Stimulated activated naive CD8-positive, alpha-beta T cell treated with anti-CD3 and anti-CD28 coated beads, Interleukin-15, Interleukin-2, amounts not matched to agents 100 U/mL and 50 U/mL, for 24 hours (primary cell): ENCODE measurements at regions not wholly inside any gene's neighbourhood (a gene's known extent, or its start where the extent isn't known, plus 50 kb on each side); places are given as distances from the start of the nearest gene placed in this dataset.

ENCODE experiments used
- ATAC-seq: fragments of 150-1000 bp; cut with Tn5 transposase; one replicate; pipeline ENCODE4 v1.10.0; 2021
- DNase-seq: peaks from one replicate; pipeline ENCODE4 v3.0.0; 2021

DNA sequence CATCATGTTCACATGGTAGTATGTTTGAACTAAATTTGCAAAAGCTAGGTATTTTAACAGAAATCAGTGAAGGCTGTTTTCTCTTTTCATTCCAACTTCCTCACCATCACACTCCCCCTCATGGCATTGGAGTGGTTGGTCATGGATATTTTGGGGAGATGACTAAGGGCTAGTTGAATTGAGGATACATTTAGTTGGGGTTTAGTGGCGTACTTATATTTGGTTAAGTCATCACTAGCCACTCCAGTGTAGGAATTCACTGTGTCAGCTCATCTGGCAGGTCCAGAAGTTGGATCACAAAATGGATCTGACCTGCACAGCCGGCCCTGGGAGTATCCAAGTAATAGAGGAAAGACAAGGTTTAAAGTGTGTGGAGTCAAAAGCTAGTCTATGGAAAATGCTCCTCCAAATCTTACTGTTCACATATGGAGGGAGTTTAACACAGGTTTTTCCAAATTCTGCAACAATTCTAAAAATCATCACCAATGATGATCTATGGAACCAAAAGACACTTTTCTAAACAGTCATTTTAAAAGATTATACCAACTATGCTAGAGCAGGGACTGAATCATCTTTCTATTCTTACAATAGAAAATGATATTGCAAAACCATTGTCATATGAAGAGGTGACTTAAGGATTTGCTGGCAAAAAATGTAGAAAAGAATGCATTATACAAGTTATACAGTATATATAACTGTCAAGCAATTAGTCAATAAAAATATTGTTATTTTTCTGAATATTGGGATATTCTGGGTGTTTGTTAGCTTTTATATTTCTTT, 247.8 kb upstream of the PEX5L start:
- no peak for DNase-seq
- no peak for ATAC-seq

DNA sequence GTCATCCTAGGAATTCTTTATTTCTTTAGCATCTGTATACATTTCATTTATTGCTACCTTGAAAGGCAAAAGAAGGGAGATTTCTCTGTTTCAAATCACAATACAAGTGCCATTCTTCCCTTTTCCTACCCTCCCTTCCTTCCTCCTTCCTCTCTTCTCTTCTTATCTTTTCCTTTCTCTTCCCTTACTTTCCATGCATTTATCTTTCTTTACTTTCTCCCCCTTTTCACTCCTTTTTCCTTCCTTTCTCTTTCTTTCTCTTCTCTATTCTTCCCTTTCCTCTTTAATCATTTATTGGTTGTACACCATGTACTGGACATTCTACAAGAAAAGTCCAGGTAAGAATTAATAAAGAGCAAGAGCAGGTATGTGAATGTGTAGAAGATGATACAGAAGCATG, 251.0 kb upstream of the PEX5L start:
- DNase-seq (no peak), ATAC-seq (no peak)

DNA sequence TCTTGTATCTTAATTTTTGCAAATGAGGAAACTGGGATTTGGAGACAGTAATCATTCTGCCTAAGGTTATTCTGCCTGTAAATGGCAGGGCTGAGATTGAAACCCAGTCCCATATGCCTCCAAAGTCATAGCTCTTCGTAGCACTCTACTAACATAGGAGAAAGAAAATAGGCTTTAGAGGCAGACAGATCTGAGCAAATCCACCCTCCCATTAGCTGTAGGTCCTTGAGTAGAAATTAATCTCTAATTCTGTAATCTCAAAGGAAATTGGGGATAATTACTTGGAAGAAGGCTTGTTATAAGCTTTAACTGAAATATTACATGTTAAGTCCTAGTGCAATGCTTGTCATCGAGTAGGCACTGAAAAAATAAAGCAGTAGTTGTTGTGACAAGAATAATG, 252.1 kb upstream of the PEX5L start:
- no peak for ATAC-seq
- DNase-seq: no peak

DNA sequence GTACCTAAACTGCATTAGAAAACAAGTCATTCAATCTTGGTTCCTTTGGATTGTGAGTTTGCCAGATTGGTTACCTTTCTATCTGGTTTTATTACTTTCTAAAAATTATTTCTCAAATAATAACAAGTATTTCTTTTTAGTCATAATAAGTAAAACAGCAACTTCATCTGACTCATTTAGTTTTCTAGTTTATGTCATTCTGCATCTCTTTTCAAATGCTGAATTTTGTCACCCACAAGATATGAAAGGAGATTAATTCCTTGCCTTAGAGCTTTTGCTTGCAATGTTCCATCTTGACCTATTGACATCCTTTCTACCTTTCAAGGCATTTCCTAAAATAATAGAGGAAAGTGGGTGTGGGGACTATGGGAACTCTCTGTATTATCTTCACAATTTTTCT, 253.6 kb upstream of the PEX5L start:
- DNase-seq: no peak
- no peak for ATAC-seq

DNA sequence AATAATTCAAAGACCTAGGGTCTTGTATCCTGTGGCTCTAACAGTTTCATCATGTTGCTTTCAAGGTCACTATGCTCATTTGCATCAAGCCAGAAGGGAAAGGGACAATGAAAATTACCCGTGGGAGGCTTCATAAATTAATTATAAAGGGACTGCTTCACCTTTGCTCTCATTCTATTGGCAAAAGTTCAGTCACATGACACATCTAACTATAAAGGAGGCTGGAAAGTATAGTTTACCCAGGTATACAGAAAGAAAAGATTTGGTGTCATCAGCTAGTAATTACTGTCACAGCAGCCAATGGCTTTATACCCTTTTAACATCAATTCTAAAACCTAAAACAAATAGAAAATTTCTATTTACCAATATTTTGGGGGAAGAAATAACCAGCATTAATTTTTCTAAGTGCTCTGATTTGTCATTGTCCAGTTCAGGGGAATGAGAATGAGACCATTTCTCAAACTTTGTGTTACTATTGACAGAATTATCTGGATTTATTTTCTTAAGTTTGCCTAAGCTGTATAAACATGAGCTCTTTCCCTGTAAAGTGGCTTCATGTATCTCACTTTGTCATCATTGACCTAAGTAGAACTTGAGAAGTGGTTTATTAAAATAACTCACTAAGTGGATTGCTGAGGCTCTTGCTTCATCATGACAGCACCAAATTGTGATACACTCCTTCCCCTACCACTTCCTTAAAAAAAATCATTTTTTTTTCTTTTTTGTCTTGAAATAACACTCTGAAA, 257.7 kb upstream of the PEX5L start:
- DNase-seq (no peak), ATAC-seq (no peak)

DNA sequence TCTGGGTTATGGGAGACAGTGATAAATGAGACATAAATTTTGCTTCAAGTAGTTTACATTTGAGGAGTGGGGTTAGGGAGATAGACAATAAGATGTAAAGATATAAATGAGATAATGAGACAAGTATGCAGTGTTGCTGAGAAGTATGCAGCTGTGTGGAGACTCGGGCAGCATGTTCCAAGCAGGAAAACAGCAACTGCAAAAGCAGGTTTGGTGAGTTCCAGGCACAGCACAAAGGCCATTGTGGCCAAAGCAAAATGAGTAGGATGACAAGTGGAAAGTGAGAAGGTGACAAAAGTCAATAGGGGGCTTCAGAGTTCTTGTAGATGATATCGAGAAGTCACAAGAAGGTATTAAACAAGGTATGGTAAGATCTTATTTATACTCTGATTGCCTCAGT, 259.1 kb upstream of the PEX5L start:
- DNase-seq (no peak), ATAC-seq (no peak)

DNA sequence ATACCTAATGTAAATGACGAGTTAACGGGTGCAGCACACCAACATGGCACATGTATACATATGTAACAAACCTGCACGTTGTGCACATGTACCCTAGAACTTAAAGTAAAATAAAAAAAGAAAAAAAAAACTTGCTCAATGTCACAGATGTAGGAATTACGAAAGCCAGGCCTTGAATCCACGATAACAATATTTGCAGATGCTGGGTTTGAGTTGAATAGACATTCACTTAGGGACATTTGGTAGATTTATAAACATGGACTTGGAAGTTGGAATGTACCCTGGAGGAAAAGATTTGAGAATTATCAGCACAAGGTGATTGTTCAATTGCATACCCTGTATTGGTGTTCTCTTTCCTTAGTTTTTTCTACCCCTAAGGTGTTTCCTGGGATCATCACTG, 260.2 kb upstream of the PEX5L start:
- no peak for DNase-seq

GRCh38 chr3:180306155-180306554, 269.4 kb upstream of the PEX5L start:
- DNase-seq (no peak), ATAC-seq (no peak)

More for the DNA sequence above, 260.2 kb upstream of the PEX5L start:
- no peak for ATAC-seq

- no peak for ATAC-seq
- DNase-seq: no peak
Measured at GRCh38 chr3:180306691-180307090, 270.0 kb upstream of the PEX5L start.

GRCh38 chr3:180311242-180311641, 274.5 kb upstream of the PEX5L start:
- ATAC-seq: no peak
- DNase-seq: no peak

DNA sequence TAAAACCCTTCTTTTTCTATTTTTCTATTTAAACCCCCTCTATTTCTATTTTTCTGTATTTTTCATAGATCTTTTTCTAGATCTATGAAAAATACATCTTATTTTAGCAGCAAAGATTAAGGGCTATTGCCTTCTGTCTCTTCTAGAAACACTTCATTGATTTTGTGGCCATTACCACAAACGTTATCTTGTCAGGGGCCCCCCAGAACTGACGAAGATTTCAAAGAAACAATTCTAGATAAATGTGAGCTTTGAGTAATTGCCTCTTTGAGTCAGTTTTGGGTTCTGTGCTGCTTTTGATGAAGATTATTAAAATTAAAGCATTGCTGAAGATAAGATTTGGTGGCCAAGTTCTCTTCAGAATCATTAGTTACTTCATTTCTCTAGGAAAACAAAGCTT, 279.6 kb upstream of the PEX5L start:
- ATAC-seq (no peak), DNase-seq (no peak)

DNA sequence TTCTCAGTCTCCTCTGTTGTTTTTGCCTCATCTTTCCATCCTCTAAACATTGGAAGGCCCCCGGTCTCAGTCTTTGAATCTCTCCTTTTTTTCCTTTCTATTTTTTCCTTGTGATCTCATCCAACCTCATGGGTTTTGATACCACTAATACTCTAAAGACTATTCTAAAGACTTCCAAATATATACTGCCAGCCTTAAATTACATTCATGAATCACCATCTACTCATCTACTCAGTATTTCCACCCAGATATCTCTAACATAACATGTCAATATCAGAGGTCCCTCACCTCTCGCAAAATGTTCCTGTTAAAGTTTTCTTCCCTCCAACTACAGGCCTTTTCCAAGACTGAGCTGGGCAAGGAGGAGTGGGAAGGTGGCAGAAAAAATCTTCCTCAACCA, 282.5 kb upstream of the TTC14 start:
- no peak for DNase-seq

DNA sequence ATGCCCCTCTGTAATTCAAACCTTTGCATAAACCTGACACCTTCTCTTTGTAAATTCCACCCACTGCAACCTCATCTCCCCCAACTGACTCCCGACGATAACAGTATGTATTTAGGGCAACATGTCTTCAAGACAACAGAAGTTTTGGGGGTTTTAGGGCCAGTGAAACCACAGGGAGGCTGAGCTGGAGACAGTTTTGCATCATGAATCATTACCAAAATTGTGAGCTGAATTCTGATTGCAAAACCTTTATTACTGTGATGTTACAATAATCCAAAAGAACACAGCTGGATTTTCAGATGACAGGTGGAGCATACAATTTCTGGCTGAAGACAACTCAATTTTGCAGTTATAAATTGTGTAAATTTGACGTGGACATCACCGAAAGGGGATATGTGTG, 281.3 kb upstream of the TTC14 start:
- DNase-seq: no peak
- no peak for ATAC-seq

More for the DNA sequence above, 282.5 kb upstream of the TTC14 start:
- no peak for ATAC-seq

GRCh38 chr3:180321534-180321933, 280.4 kb upstream of the TTC14 start:
- DNase-seq (no peak), ATAC-seq (no peak)

DNA sequence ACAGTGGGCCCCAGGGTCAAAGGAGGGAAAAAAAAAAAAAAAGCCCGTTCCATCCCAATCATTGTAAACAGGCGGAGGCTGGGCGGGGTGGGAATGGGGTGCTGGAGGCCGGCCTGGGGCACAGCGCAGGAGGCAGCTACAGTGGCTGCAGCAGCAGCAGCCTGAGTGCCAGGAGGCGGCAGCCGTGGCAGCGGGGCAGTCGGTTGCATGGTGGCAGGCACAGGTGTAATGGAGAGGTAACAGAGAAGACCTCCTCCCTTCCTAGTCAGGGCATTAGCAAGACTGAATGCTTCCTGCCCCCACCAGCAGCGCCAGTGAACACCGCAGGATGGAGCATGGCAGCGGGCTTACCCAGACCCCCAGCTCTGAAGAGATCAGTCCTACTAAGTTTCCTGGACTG, 279.1 kb upstream of the TTC14 start:
- no peak for DNase-seq
- ATAC-seq: no peak

GRCh38 chr3:180324791-180325190, 277.2 kb upstream of the TTC14 start:
- ATAC-seq (no peak), DNase-seq (no peak)

- DNase-seq (no peak), ATAC-seq (no peak)
Measured at GRCh38 chr3:180325533-180325932, 276.4 kb upstream of the TTC14 start.

- peak; percentile 46 for ATAC-seq
Measured at GRCh38 chr3:180325958-180326357, 276.0 kb upstream of the TTC14 start.

GRCh38 chr3:180329187-180329586, 272.8 kb upstream of the TTC14 start:
- no peak for ATAC-seq
- DNase-seq: no peak

More at GRCh38 chr3:180325958-180326357, 276.0 kb upstream of the TTC14 start:
- no peak for DNase-seq

- no peak for ATAC-seq
- DNase-seq: no peak
Measured at GRCh38 chr3:180329847-180330246, 272.1 kb upstream of the TTC14 start.

GRCh38 chr3:180330440-180330839, 271.5 kb upstream of the TTC14 start:
- DNase-seq (no peak), ATAC-seq (no peak)

- no peak for DNase-seq
Measured at GRCh38 chr3:180332608-180333007, 269.4 kb upstream of the TTC14 start.

GRCh38 chr3:180335050-180335449, 266.9 kb upstream of the TTC14 start:
- no peak for DNase-seq

More at GRCh38 chr3:180332608-180333007, 269.4 kb upstream of the TTC14 start:
- ATAC-seq: no peak

GRCh38 chr3:180340395-180340794, 261.6 kb upstream of the TTC14 start:
- DNase-seq (no peak), ATAC-seq (no peak)

More at GRCh38 chr3:180335050-180335449, 266.9 kb upstream of the TTC14 start:
- no peak for ATAC-seq
